ENCODE measurements at regions not wholly inside any gene's neighbourhood (a gene's known extent, or its start where the extent isn't known, plus 50 kb on each side); places are given as distances from the start of the nearest gene placed in this dataset.
A peak's percentile ranks its signal among the peaks of the same experiment; 100 is the strongest.

DNA sequence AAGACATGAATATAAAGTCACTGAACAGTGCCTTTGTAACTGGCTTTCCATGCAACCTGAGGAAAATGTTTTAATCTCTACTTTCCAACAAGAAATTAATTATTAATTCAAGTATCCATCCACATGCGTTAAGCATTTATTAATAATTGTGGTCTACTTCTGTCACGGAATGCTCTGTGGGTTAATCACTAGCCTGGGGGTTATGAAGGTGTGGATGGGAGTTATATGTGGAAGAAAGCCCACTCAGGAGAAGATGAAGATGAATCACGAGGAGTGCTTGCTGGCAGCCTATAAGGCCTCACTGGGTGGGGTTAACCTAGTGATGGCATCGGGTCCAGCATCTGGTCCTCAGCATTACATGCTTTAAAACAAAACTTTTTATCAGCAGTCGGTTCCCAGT is 99.5 kb upstream of the AVPR1A start:
- DNase-seq (ENCODE audit: low spot score): no peak

DNA sequence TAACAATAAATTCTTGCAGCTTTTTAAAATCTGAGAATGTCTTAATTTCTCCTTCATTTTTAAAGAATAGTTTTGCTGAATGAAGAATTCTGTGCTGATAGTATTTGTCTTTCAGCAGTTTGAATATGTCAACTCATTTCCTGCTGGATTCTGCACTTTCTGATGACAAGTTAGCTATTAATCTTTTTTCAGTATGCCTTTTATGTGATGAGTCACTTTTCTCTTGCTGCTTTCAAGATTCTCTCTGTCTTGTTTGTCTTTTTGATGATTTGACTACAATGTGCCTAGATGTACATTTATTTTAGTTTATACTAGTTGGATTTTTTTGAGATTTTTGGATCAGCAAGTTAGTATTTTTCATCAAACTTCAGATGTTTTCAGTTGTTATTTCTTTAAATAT is 87.9 kb upstream of the AVPR1A start:
- no peak for DNase-seq (ENCODE audit: low spot score)

DNA sequence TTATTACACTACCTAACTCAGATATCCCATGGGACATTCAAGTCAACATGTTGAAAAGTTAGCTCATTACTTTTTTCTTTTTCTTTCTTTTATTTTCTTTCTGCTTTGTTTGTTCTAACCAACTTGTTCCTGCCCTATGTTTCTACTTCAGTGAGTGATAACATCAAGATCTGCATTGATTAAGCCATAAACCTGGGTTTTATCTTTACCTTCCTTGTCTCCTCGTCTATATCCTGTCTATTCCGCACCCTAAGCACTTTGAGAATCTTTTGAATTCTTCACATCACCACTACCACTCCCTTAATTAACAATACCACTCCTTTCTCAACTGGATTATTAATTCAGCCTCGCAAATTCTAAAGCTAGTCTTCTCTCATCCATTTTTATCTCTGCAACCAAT is 81.9 kb upstream of the AVPR1A start:
- DNase-seq (ENCODE audit: low spot score): no peak

DNA sequence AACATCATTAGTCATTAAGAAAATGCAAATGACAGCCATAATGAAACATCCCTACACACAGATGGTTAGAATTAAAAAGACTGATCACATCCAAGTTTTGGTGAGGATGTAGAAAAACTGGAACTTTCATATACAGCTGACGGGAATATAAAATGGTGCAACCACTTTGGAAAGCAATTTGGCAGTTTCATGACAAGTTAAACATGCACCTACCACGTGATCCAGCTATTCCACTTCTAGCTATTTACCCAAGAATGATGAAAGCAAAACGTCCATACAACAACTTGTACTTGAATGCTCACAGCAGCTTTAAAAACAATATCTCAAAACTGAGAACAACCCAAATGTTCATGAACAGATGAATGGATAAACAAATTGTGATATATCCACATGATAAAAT is 77.9 kb upstream of the AVPR1A start:
- no peak for DNase-seq (ENCODE audit: low spot score)

DNA sequence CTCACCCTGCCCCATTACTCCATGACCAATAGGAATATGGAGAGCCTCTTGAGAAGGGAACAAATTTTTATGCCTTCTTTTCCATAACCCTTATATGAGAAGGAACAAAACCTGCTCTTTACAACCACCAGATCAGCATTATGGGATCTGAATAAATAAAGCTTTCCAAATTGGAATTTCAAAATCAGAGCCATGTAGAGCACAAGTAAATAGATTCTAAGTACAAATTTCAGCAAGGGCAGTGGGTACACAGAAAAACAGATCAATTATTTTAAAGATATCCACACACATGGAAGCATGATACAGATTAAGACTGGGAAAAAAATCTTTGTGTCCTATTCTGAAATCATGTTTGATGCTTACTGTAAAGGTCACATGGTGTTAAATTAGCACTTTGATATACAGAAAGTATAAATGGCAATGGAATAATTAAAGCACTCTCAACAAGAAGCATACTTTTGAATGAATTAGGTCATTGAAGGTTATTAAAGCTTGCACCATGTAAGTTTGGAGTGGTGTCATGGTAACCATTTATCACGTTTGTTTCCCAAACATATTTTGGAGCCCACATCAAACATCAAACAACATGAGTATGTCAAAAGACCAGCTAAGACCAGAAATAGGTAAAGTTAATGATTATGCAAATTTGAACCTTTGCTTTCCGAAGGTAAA is 75.9 kb upstream of the AVPR1A start:
- DNase-seq (ENCODE audit: low spot score): no peak

DNA sequence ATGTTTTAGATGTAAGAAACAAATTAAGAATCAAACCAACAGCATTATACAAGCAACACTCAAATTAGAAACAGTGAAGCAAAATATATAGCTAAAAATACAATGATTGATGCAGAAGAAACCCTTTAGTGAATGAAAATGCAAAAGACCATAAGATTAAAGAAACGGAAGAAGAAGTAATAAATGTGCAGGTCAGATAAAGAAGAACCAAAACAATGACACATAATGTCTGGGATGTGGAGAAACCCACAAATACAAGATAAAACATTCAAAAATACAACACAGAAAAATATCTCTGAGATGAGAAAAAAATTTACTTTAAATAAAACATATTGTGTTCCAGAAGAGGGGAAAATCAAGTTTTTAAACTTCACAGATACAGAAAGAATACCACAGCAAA is 73.4 kb upstream of the AVPR1A start:
- DNase-seq (ENCODE audit: low spot score): no peak

DNA sequence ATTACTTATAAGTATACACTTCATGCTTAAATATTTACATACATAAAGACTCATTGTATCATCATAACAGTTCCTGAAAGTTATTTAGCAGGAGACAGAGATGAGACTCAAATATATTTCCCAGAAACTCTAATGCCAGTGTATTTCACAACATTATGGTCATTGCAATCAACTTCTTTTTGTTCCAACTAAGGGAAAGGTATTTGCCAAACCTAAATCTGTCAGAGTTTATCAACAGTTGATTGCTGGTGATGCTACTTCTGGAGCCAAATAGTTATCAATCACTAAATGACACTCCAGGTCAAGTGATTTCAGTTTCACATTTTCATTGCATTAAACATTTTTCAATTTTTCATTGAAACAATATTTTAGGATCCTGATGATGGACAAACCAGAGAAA is 72.1 kb upstream of the AVPR1A start:
- DNase-seq (ENCODE audit: low spot score): no peak

DNA sequence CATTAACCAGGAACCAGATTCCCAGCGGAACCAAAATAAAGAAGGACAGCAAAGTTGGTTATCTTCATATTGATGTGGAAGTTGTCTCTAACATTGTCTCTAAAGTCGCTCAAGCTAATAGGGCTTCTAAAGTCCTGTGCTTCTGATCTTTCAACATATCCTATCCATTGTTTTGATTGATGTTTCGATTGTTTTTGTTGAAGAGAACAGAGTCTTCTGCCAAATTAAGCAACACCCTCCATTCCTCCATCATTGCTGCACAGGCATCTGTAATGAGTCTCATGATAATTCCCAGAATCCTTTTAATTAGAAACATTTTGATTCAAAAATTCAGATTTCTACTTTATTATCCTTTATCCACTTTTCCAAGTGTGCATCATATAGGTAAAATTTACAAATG is 71.6 kb upstream of the AVPR1A start:
- no peak for DNase-seq (ENCODE audit: low spot score)

DNA sequence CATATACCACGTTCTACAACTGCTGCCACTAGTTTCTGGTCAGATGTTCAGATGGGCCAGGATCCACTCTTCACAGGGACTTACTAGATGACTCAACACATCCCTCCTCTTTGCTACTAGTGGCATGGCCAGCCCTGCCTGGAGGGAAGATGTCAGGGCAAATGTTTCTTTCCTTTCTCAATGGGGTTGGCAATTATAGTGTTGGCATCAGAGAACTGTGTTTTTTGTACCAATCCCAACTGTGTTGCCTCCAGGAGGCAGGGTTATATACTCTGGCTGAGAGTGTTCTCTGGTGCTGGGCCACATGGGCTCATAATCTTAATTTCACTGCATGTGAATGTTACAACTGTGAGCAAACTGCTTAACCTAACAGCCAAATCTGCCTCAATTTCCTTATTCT is 69.9 kb upstream of the AVPR1A start:
- no peak for DNase-seq (ENCODE audit: low spot score)

DNA sequence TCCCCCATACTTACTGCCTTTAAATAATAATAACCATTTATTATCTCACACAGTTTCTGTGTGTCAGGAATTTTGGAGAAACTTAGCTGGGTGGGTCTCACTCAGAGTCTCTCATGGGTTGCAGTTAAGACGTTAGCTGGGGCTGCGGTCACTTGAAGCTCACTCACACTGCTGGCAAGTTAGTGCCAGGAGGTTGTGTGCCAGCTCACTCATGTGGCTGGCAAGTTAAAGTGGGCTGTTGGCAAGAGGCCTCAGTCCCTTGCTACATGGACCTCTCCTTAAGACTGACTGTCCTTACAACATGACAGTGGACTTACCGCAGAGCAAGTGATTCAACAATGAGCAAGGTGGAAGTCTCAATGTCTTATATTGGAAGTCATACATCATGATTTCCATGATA is 61.3 kb upstream of the AVPR1A start:
- DNase-seq (ENCODE audit: low spot score): no peak

DNA sequence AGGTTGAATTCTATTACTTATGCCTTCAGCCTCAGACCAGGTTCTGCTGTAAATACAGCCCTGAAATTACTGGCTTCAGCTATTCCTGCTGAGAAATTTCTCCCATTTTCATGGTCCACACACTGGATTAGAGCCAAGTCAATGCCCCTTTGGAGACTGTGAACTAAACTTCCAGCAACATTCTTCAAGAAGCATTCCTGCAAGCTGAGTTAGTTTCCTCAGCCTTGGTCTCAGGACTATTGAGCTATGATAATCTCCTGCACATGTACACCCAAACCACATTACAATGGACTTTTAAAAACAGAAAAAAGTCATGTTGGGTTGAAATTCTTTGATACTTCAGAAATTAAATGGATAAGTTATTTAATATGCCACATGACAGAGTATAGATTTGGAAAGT is 58.0 kb upstream of the AVPR1A start:
- no peak for DNase-seq (ENCODE audit: low spot score)

DNA sequence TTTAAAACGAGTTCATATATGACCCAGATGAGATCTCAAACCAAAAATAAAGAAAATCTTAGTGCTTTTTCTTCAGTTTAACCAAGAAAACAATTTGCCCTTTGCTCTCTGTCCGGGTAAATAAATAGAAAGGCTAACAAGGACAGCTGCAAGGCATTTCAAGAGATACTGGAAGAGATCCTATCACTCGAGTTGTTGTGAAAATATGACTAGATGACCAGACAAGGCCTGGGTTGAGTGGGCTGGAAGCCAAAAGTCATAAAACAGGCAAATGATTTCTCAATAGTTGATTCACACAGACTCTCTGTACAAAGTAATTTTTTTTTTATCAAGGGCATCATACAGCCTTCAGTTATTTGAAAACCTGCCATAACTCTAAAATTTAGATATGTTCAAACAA is 55.9 kb upstream of the AVPR1A start:
- DNase-seq (ENCODE audit: low spot score): peak; percentile 13

DNA sequence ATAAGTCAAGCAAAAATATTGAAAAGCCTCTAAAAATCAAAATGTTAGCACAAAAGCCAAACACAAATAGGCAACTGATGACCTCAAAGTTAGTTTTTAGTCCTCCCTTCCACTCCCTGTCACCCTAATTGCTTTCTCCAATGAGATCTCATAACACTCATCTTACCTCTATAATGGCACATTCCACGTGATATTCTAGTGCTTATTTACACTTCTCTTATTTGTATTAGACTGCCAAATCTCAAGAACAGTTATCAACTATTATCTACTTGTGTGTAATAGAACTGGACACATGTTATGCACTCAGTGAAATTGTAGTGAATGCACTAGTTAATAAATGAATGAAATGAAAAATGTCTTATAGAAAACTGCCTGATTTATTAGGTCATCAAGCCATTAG is 55.5 kb upstream of the AVPR1A start:
- no peak for DNase-seq (ENCODE audit: low spot score)
